Adrenal gland (tissue), 9 donors: ENCODE measurements at regions not wholly inside any gene's neighbourhood (a gene's known extent, or its start where the extent isn't known, plus 50 kb on each side); places are given as distances from the start of the nearest gene placed in this dataset.
A peak's percentile ranks its signal among the peaks of the same experiment; 100 is the strongest.

ENCODE experiments used
- DNase-seq, 7 donors: peaks; one replicate each; pipeline ENCODE4 v3.0.0-alpha.2; 2019 to 2020
- H3K27ac ChIP-seq, 5 donors: fragments of 200-600 bp; sonication (generic) in 4 of 5; 1 replicate in 3 of 5; 2 replicates in 2 of 5; pipeline versions ENCODE4 v1.5.1 to v1.8.0; 2016 to 2020; ENCODE audit warnings: mild to moderate bottlenecking in 1 of 5
- H3K27me3 ChIP-seq: fragments of 200-600 bp; 2 replicates; pipeline ENCODE4 v1.8.0; 2021
- H3K36me3 ChIP-seq, 2 donors: fragments of 200-600 bp; replicated peaks in 1 of 2; 1 replicate in 1 of 2; 2 replicates in 1 of 2; pipeline versions ENCODE4 v1.5.1 to v1.8.0; 2018 to 2022
- H3K4me1 ChIP-seq, 2 donors: fragments of 200-600 bp; replicated peaks in 1 of 2; 1 replicate in 1 of 2; 2 replicates in 1 of 2; pipeline versions ENCODE4 v1.5.1 to v1.8.0; 2018 to 2021
- H3K4me3 ChIP-seq, 4 donors: fragments of 200-600 bp; sonication (generic) in 3 of 4; one replicate each; pipeline ENCODE4 v1.5.1; 2016 to 2018
- H3K9me3 ChIP-seq, 3 donors: fragments of 200-600 bp; sonication (generic) in 1 of 3; replicated peaks in 1 of 3; 1 replicate in 2 of 3; 2 replicates in 1 of 3; pipeline versions ENCODE4 v1.5.1 to v1.8.0; 2016 to 2021
- POLR2A ChIP-seq, 2 donors: fragments of 450-650 bp; IDR thresholded peaks; one replicate each; pipeline ENCODE4 v1.6.1; 2017; ENCODE audit warnings: antibody characterized with exemption in 2 of 2, mild to moderate bottlenecking in 2 of 2, moderate library complexity in 1 of 2
- WGBS, 4 donors: extraction: QIAGEN DNeasy Blood & Tissue Kit in 2 of 4; methylation state at CpG; one replicate each; pipeline versions ENCODE4 v1.1.5 to v1.1.7; 2013 to 2017; 5-methylcytosine and 5-hydroxymethylcytosine counted together
- intact Hi-C, 2 donors: fragments of 100-400 bp; cut with DNase I; formaldehyde crosslinking; loops; one replicate each; pipeline versions ENCODE4 v1.14.1 to v1.15.0; 2022 to 2023
- TF ChIP-seq, protein P1 (sequence below), 6 experiments: fragments of 450-650 bp in 4 of 6; fragments of 200-600 bp in 2 of 6; sonication (generic) in 1 of 6; IDR thresholded peaks; 1 replicate in 5 of 6; 2 replicates in 1 of 6; pipeline versions ENCODE4 v1.5.1 to v1.8.0; 2016 to 2021; ENCODE audit warnings: antibody characterized with exemption in 6 of 6, mild to moderate bottlenecking in 2 of 6, moderate library complexity in 1 of 6
- donor health status: healthy with polysubstance abuse.
- donor health status: Bipolar disorder and iron deficiency.
- donor health status: DM: yes; HTN: yes; CAD: no.
- donor health status: DM: no; HTN: no; CAD: no.
- donor health status: DM: no; HTN: no; CAD: no.

- TF ChIP-seq, protein P1, sequence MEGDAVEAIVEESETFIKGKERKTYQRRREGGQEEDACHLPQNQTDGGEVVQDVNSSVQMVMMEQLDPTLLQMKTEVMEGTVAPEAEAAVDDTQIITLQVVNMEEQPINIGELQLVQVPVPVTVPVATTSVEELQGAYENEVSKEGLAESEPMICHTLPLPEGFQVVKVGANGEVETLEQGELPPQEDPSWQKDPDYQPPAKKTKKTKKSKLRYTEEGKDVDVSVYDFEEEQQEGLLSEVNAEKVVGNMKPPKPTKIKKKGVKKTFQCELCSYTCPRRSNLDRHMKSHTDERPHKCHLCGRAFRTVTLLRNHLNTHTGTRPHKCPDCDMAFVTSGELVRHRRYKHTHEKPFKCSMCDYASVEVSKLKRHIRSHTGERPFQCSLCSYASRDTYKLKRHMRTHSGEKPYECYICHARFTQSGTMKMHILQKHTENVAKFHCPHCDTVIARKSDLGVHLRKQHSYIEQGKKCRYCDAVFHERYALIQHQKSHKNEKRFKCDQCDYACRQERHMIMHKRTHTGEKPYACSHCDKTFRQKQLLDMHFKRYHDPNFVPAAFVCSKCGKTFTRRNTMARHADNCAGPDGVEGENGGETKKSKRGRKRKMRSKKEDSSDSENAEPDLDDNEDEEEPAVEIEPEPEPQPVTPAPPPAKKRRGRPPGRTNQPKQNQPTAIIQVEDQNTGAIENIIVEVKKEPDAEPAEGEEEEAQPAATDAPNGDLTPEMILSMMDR (IDR thresholded peaks at IDR 0.05) = no peak
- TF ChIP-seq POLR2A (IDR thresholded peaks at IDR 0.05) = no peak
- DNase-seq = no peak
- Histone ChIP-seq H3K4me3 (no peak overlapping the region), H3K4me1 (no peaks in the 10 kb centered on the region), H3K27ac (no peak overlapping the region), H3K9me3 (no peaks in the 10 kb centered on the region), H3K36me3 (no peaks in the 10 kb centered on the region), H3K27me3 (no peaks in the 10 kb centered on the region)
- WGBS, 4 donors = 88 to 100% (median 96%) methylated on average over 1 of the region's 1 CpG
- intact Hi-C loops = no loop called here
Observed at GRCh38 chr3:20325563-20325962, 139.6 kb upstream of the SGO1 start.

GRCh38 chr3:20324664-20325478 is 138.9 kb upstream of the SGO1 start:
- Histone ChIP-seq H3K27ac (no peak overlapping the region), H3K9me3 (no peaks in the 10 kb centered on the region)

DNA sequence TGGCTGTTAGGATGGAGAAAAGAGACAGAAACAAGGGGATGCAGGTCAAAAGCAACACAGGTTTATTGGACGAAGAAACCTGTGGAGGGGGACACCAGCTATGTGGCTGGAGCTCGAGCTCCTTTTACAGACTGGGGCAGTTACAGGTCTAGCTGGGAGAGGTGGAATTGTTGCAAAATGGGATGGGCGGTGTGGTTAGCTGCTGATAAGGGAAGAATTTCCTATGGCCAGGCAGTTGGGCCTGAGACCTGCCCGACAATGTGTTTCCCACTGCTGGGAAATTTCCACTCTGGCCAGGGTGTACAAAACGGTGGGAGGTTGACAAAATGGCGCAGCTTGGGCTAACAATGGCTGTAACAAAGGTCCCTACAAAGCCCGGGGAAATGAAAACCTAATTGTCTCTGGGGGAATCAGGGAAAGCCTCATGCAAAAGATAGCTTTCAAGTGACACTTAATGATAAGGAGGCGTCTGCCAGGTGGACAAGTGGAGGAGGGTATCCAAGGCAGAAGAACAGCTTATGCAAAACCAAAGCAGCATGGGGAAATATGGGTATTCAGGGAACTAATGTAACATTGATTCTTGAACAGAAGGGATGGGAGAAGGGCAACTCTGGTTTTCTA is 137.4 kb upstream of the SGO1 start:
- no peaks in the 10 kb centered on the region for H3K9me3 ChIP-seq
- H3K4me1 ChIP-seq = no peaks in the 10 kb centered on the region
- intact Hi-C loops = no loop called here
- H3K27ac ChIP-seq = peak overlapping the region in 1 of 5 donors; percentile 29
- H3K4me3 ChIP-seq = no peak overlapping the region
- H3K27me3 ChIP-seq = no peaks in the 10 kb centered on the region
- WGBS, 4 donors = 83 to 88% (median 87%) methylated on average over 8 of the region's 8 CpGs
- no peak for DNase-seq
- no peaks in the 10 kb centered on the region for H3K36me3 ChIP-seq
- no peak for TF ChIP-seq POLR2A (IDR thresholded peaks at IDR 0.05)
- TF ChIP-seq, protein P1 (IDR thresholded peaks at IDR 0.05) = no peak

More at GRCh38 chr3:20324664-20325478, 138.9 kb upstream of the SGO1 start:
- Histone ChIP-seq H3K36me3 (no peaks in the 10 kb centered on the region), H3K27me3 (no peaks in the 10 kb centered on the region), H3K4me3 (no peak overlapping the region), H3K4me1 (no peaks in the 10 kb centered on the region)
- DNase-seq = no peak
- WGBS, 4 donors = 41 to 78% (median 65%) methylated on average over 1 of the region's 1 CpG
- intact Hi-C loops = no loop called here
- TF ChIP-seq POLR2A (IDR thresholded peaks at IDR 0.05) = no peak
- TF ChIP-seq, protein P1 (IDR thresholded peaks at IDR 0.05) = no peak

GRCh38 chr3:20322085-20322484 is 136.1 kb upstream of the SGO1 start:
- intact Hi-C loops = no loop called here
- H3K36me3 ChIP-seq = no peaks in the 10 kb centered on the region
- no peak overlapping the region for H3K27ac ChIP-seq
- WGBS, 4 donors = 72 to 82% (median 79%) methylated on average over 1 of the region's 1 CpG
- H3K4me1 ChIP-seq = no peaks in the 10 kb centered on the region
- no peaks in the 10 kb centered on the region for H3K9me3 ChIP-seq
- no peak overlapping the region for H3K4me3 ChIP-seq
- no peaks in the 10 kb centered on the region for H3K27me3 ChIP-seq
- TF ChIP-seq, protein P1 (IDR thresholded peaks at IDR 0.05) = no peak
- TF ChIP-seq POLR2A (IDR thresholded peaks at IDR 0.05) = no peak
- no peak for DNase-seq
